Motor neuron (in vitro differentiated cells): ENCODE measurements at regions not wholly inside any gene's neighbourhood (a gene's known extent, or its start where the extent isn't known, plus 50 kb on each side); places are given as distances from the start of the nearest gene placed in this dataset.

Experiments used
- ATAC-seq, 8 experiments: fragments of 200-7000 bp; cut with Tn5 transposase; replicated peaks in 6 of 8; 2 replicates each; pipeline ENCODE4 v1.8.0; 2021; ENCODE audit warnings: mild to moderate bottlenecking in 8 of 8, moderate library complexity in 8 of 8
- H3K27ac ChIP-seq, 2 donors: fragments of 250-450 bp; sonication (Bioruptor Pico); 2 replicates each; pipeline ENCODE4 v1.9.0; 2021; ENCODE audit warnings: antibody characterized with exemption in 2 of 2, mild to moderate bottlenecking in 2 of 2, moderate library complexity in 1 of 2
- H3K4me1 ChIP-seq, 2 donors: fragments of 250-450 bp; sonication (Bioruptor Pico); replicated peaks in 1 of 2; 2 replicates each; pipeline ENCODE4 v1.6.1; 2021; ENCODE audit warnings: antibody characterized with exemption in 2 of 2, mild to moderate bottlenecking in 2 of 2, moderate library complexity in 1 of 2
- H3K4me3 ChIP-seq, 5 donors: fragments of 250-450 bp; sonication (Bioruptor Pico); 2 replicates each; pipeline ENCODE4 v1.9.0; 2021; ENCODE audit warnings: antibody characterized with exemption in 5 of 5, mild to moderate bottlenecking in 5 of 5, moderate library complexity in 4 of 5
- WGBS, 10 experiments: fragments of 450-650 bp; shearing (Covaris generic); methylation state at CpG; one replicate each; pipeline ENCODE4 v1.0.0; 2022; 5-methylcytosine and 5-hydroxymethylcytosine counted together
- in situ Hi-C, 9 experiments: fragments of 400-800 bp; cut with MboI; loops; one replicate each; pipeline ENCODE4 v1.15.0; 2021; ENCODE audit warnings: low sequenced_read_pairs in 9 of 9, low pct_unique_long_range_greater_than_20kb in 2 of 9; ENCODE audit not compliant: unreplicated experiment in 9 of 9

- in situ Hi-C loops: no loop called here
Measured at GRCh38 chr7:72524037-72524436, 111.9 kb upstream of the CALN1 start.

GRCh38 chr7:72504061-72504706 lies 92.0 kb upstream of the CALN1 start:
- 0 to 80% (median 34%) methylated on average over 1 to 7 of the region's 10 CpGs; no CpG with 5 or more reads in 1 of the 10 experiments for WGBS, 10 experiments
- ATAC-seq: peak in 5 of 8 experiments; percentile 84 to 92 (median 91)
- H3K4me1 ChIP-seq: peaks cover 14 to 23% of the 10 kb centered on the region in 2 donors
- in situ Hi-C loops: no loop called here
- H3K4me3 ChIP-seq: no peak overlapping the region
- peak overlapping the region; percentile 57 to 68 for H3K27ac ChIP-seq

More at GRCh38 chr7:72524037-72524436, 111.9 kb upstream of the CALN1 start:
- ATAC-seq: peak in 4 of 8 experiments; percentile 32 to 87 (median 62)
- no peak overlapping the region for H3K27ac ChIP-seq
- no peak overlapping the region for H3K4me3 ChIP-seq
- peaks cover 0 to 5% of the 10 kb centered on the region in 2 donors for H3K4me1 ChIP-seq
- 0 to 78% (median 27%) methylated on average over 1 to 2 of the region's 2 CpGs; no CpG with 5 or more reads in 2 of the 10 experiments for WGBS, 10 experiments

- H3K4me3 ChIP-seq: no peak overlapping the region
- peak in 5 of 8 experiments; percentile 47 to 72 (median 67) for ATAC-seq
- in situ Hi-C loops: no loop called here
- H3K27ac ChIP-seq: peak overlapping the region in 1 of 2 donors; percentile 68
- WGBS, 10 experiments: 13 to 80% (median 45%) methylated on average over 2 to 8 of the region's 8 CpGs
- H3K4me1 ChIP-seq: peaks cover 14 to 23% of the 10 kb centered on the region in 2 donors
Measured at GRCh38 chr7:72503644-72504043, 91.5 kb upstream of the CALN1 start.

GRCh38 chr7:72494807-72495206 lies 82.7 kb upstream of the CALN1 start:
- whole genome bisulfite sequencing, 10 experiments: 0 to 100% (median 75%) methylated on average over 1 to 2 of the region's 2 CpGs; no CpG with 5 or more reads in 3 of the 10 experiments

GRCh38 chr7:72493850-72494661 lies 81.9 kb upstream of the CALN1 start:
- WGBS, 10 experiments: 0 to 100% (median 37%) methylated on average over 1 to 6 of the region's 17 CpGs; no CpG with 5 or more reads in 2 of the 10 experiments
- ATAC-seq: peak in 3 of 8 experiments; percentile 45 to 77 (median 61)
- Histone ChIP-seq H3K4me3 (no peak overlapping the region), H3K4me1 (no peaks in the 10 kb centered on the region), H3K27ac (no peak overlapping the region)
- in situ Hi-C loops: no loop called here

More at GRCh38 chr7:72494807-72495206, 82.7 kb upstream of the CALN1 start:
- Histone ChIP-seq H3K4me3 (no peak overlapping the region), H3K4me1 (no peaks in the 10 kb centered on the region), H3K27ac (no peak overlapping the region)
- no peak for ATAC-seq
- in situ Hi-C loops: no loop called here

GRCh38 chr7:72492461-72493065 lies 80.4 kb upstream of the CALN1 start:
- H3K4me3 ChIP-seq: no peak overlapping the region
- in situ Hi-C loops: no loop called here
- H3K27ac ChIP-seq: no peak overlapping the region
- WGBS, 10 experiments: 8 to 89% (median 70%) methylated on average over 1 to 11 of the region's 12 CpGs
- no peaks in the 10 kb centered on the region for H3K4me1 ChIP-seq
- ATAC-seq: peak in 3 of 8 experiments; percentile 30 to 90 (median 39)

- Histone ChIP-seq H3K4me3 (no peak overlapping the region), H3K4me1 (no peaks in the 10 kb centered on the region), H3K27ac (no peak overlapping the region)
- no peak for ATAC-seq
- 0 to 100% (median 80%) methylated on average over 1 to 6 of the region's 6 CpGs; no CpG with 5 or more reads in 1 of the 10 experiments for WGBS, 10 experiments
- in situ Hi-C loops: no loop called here
Measured at GRCh38 chr7:72490301-72490700, 78.2 kb upstream of the CALN1 start.

GRCh38 chr7:72481934-72482333 lies 69.8 kb upstream of the CALN1 start:
- Histone ChIP-seq H3K4me1 (no peaks in the 10 kb centered on the region), H3K27ac (no peak overlapping the region), H3K4me3 (no peak overlapping the region)
- in situ Hi-C loops: no loop called here
- WGBS, 10 experiments: 0 to 73% (median 43%) methylated on average over 1 of the region's 1 CpG
- no peak for ATAC-seq

GRCh38 chr7:72476608-72477305 lies 64.6 kb upstream of the CALN1 start:
- in situ Hi-C loops: no loop called here
- H3K4me3 ChIP-seq: no peak overlapping the region
- 46 to 100% (median 87%) methylated on average over 1 to 12 of the region's 16 CpGs for WGBS, 10 experiments
- no peak overlapping the region for H3K27ac ChIP-seq
- no peak for ATAC-seq
- H3K4me1 ChIP-seq: no peaks in the 10 kb centered on the region

- Histone ChIP-seq H3K4me1 (no peaks in the 10 kb centered on the region), H3K27ac (no peak overlapping the region), H3K4me3 (no peak overlapping the region)
- WGBS, 10 experiments: 0 to 83% (median 80%) methylated on average over 1 to 7 of the region's 9 CpGs; no CpG with 5 or more reads in 5 of the 10 experiments
- in situ Hi-C loops: no loop called here
- no peak for ATAC-seq
Measured at GRCh38 chr7:72467237-72467636, 55.1 kb upstream of the CALN1 start.

- in situ Hi-C loops: no loop called here
- Histone ChIP-seq H3K4me3 (no peak overlapping the region), H3K27ac (no peak overlapping the region), H3K4me1 (no peaks in the 10 kb centered on the region)
- ATAC-seq: no peak
- WGBS, 10 experiments: 60 to 100% methylated on average over 1 of the region's 2 CpGs; no CpG with 5 or more reads in 8 of the 10 experiments
Measured at GRCh38 chr7:72466797-72467196, 54.7 kb upstream of the CALN1 start.

GRCh38 chr7:72465521-72465920 lies 53.4 kb upstream of the CALN1 start:
- 30 to 82% (median 64%) methylated on average over 1 to 5 of the region's 5 CpGs; no CpG with 5 or more reads in 3 of the 10 experiments for WGBS, 10 experiments
- no peak for ATAC-seq
- no peaks in the 10 kb centered on the region for H3K4me1 ChIP-seq
- H3K4me3 ChIP-seq: no peak overlapping the region
- in situ Hi-C loops: no loop called here
- no peak overlapping the region for H3K27ac ChIP-seq
